ENCODE measurements at regions not wholly inside any gene's neighbourhood (a gene's known extent, or its start where the extent isn't known, plus 50 kb on each side); places are given as distances from the start of the nearest gene placed in this dataset.

- H3K27me3 ChIP-seq (replicated peaks; ENCODE audit: control insufficient read depth, insufficient read depth, low read length): no peaks in the 10 kb centered on the region
- H3K36me3 ChIP-seq (ENCODE audit: control insufficient read depth, insufficient read depth, low read length): no peaks in the 10 kb centered on the region
- H3K4me3 ChIP-seq (replicated peaks; ENCODE audit: low read depth, low read length): no peak overlapping the region
- no peak for TF ChIP-seq CTCF (IDR thresholded peaks at IDR 0.05; ENCODE audit: insufficient read depth, low read length, poor library complexity, severe bottlenecking)
- DNase-seq (ENCODE audit: extremely low read depth, insufficient read length): no peak
These were observed 468.4 kb downstream of the MBD2 start for GRCh38 chr18:53755914-53756609.

DNA sequence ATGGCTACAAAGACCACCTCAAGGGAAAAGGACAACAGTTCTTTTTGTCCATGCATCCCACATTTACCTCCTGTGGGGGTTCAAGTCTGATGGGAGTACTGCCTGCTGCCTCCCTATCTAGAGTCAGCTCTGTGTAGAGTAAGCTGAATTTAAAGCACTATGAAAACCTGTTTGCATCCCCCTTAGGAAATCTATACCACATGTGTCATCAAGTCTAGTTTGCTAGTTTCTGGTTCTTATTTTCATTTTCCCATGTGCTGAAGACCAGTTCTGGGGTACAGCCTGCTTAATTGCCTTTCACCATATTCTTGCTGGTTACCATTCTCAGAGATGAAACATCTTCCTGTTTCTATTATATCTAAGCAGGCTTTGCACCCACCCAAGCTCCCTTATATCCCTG, 470.3 kb downstream of the MBD2 start:
- no peak for TF ChIP-seq CTCF (IDR thresholded peaks at IDR 0.05; ENCODE audit: insufficient read depth, low read length, poor library complexity, severe bottlenecking)
- Histone ChIP-seq H3K36me3 (ENCODE audit: control insufficient read depth, insufficient read depth, low read length) (no peaks in the 10 kb centered on the region), H3K27me3 (replicated peaks; ENCODE audit: control insufficient read depth, insufficient read depth, low read length) (no peaks in the 10 kb centered on the region), H3K4me3 (replicated peaks; ENCODE audit: low read depth, low read length) (no peak overlapping the region)
- DNase-seq (ENCODE audit: extremely low read depth, insufficient read length): no peak

GRCh38 chr18:53753601-53754000, 470.9 kb downstream of the MBD2 start:
- DNase-seq (ENCODE audit: extremely low read depth, insufficient read length): no peak
- Histone ChIP-seq H3K36me3 (ENCODE audit: control insufficient read depth, insufficient read depth, low read length) (no peaks in the 10 kb centered on the region), H3K27me3 (replicated peaks; ENCODE audit: control insufficient read depth, insufficient read depth, low read length) (no peaks in the 10 kb centered on the region), H3K4me3 (replicated peaks; ENCODE audit: low read depth, low read length) (no peak overlapping the region)
- TF ChIP-seq CTCF (IDR thresholded peaks at IDR 0.05; ENCODE audit: insufficient read depth, low read length, poor library complexity, severe bottlenecking): no peak

DNA sequence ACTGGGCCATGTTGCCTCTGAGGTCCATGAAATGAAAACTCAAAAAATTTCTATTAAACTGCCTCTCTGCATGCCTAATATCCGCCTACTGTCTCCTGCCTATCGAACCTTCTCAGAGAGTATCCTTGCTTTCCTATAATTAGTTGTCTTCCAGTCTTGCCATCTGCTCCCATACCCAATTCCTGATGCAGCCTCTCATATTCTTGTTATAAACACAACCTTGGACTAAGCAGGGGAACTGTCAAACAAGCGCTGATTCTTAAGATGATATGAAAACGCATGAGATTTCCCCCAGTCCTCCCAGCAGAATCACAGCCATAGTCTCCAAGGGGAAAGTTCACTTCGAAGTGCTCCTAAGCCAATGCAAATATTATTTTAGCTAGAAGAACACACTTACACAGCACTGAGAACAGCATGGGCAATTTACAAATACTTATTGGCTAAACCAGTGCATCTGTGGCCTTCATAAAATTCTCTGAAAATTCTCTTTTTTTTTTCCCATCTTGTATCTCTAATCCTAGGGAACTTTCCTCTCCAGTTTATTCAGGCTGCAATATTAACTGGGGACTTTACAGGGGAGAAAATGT, 471.6 kb downstream of the MBD2 start:
- no peak for DNase-seq (ENCODE audit: extremely low read depth, insufficient read length)
- Histone ChIP-seq H3K36me3 (ENCODE audit: control insufficient read depth, insufficient read depth, low read length) (no peaks in the 10 kb centered on the region), H3K27me3 (replicated peaks; ENCODE audit: control insufficient read depth, insufficient read depth, low read length) (no peaks in the 10 kb centered on the region), H3K4me3 (replicated peaks; ENCODE audit: low read depth, low read length) (no peak overlapping the region)
- TF ChIP-seq CTCF (IDR thresholded peaks at IDR 0.05; ENCODE audit: insufficient read depth, low read length, poor library complexity, severe bottlenecking): no peak

GRCh38 chr18:53749766-53750165, 474.7 kb downstream of the MBD2 start:
- H3K36me3 ChIP-seq (ENCODE audit: control insufficient read depth, insufficient read depth, low read length): no peaks in the 10 kb centered on the region
- no peaks in the 10 kb centered on the region for H3K27me3 ChIP-seq (replicated peaks; ENCODE audit: control insufficient read depth, insufficient read depth, low read length)
- no peak for DNase-seq (ENCODE audit: extremely low read depth, insufficient read length)
- no peak overlapping the region for H3K4me3 ChIP-seq (replicated peaks; ENCODE audit: low read depth, low read length)
- no peak for TF ChIP-seq CTCF (IDR thresholded peaks at IDR 0.05; ENCODE audit: insufficient read depth, low read length, poor library complexity, severe bottlenecking)
